HUES64 (cell line): ENCODE measurements at regions not wholly inside any gene's neighbourhood (a gene's known extent, or its start where the extent isn't known, plus 50 kb on each side); places are given as distances from the start of the nearest gene placed in this dataset.

ENCODE experiments used
- H3K27ac ChIP-seq: 2 replicates; pipeline ENCODE4 v1.7.0; 2013; ENCODE audit warnings: low read depth, low read length, inconsistent platforms
- H3K27me3 ChIP-seq: 2 replicates; pipeline ENCODE4 v1.6.1; 2013; ENCODE audit warnings: mild to moderate bottlenecking, low read length; ENCODE audit not compliant: insufficient read depth
- H3K36me3 ChIP-seq: 2 replicates; pipeline ENCODE4 v1.6.1; 2013; ENCODE audit warnings: mild to moderate bottlenecking, low read length; ENCODE audit not compliant: insufficient read depth
- H3K4me1 ChIP-seq: 2 replicates; pipeline ENCODE4 v1.6.1; 2013; ENCODE audit warnings: mild to moderate bottlenecking, low read length, moderate library complexity; ENCODE audit not compliant: insufficient read depth
- H3K4me3 ChIP-seq: 2 replicates; pipeline ENCODE4 v1.5.1; 2013; ENCODE audit warnings: mild to moderate bottlenecking, low read length, moderate library complexity
- H3K9ac ChIP-seq: 2 replicates; pipeline ENCODE4 v1.6.1; 2013; ENCODE audit warnings: mild to moderate bottlenecking, low read depth, low read length
- H3K9me3 ChIP-seq: 2 replicates; pipeline ENCODE4 v1.6.1; 2013; ENCODE audit warnings: low read depth, low read length; ENCODE audit not compliant: insufficient read depth
- WGBS: fragments of 150-250, 120-280 bp; methylation state at CpG from one replicate; pipeline ENCODE4 v1.1.7; 2013; ENCODE audit warnings: missing lambda C conversion rate; 5-methylcytosine and 5-hydroxymethylcytosine counted together

DNA sequence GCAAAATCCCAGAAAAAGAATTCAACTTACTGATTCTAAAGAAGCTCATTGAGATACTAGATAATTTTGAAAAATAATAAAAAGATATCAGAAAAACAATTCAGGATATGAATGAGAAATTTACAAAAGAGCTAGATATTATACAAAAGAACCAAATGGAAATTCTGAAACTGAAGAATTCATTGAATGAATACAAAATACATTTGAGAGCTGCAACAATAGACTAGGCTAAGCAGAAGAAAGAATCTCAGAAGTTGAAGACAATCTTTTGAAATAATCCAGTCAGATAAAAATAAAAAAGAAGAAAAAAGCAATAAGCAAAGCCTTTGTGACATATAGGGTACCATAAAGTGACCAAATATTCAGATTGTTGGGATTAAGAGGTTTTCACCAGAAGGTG lies 206.0 kb downstream of the CD109 start:
- Histone ChIP-seq H3K27ac (no peak overlapping the region), H3K4me3 (no peak overlapping the region), H3K9me3 (peaks cover 13% of the 10 kb centered on the region), H3K27me3 (no peaks in the 10 kb centered on the region), H3K4me1 (no peaks in the 10 kb centered on the region), H3K9ac (no peak overlapping the region), H3K36me3 (no peaks in the 10 kb centered on the region)

DNA sequence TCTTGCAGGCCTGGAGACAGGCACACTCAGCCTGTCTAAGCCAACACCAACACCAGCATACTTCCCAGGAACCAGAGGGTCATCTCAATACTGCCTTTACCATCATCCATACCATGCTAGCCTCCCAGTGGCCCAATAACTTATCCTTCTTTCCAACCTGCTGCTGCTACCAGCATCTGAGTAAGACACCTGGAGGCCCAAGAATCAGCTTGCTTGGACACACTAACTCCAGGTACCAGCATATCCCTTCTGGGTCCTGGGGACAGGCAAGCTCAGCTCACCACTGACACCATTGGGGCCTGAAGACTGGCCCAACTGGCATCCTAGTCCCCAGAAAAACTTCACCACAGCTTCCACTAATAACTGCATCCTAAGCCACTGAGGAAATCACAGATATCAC lies 205.3 kb downstream of the CD109 start:
- Histone ChIP-seq H3K4me3 (no peak overlapping the region), H3K9ac (no peak overlapping the region), H3K27ac (no peak overlapping the region), H3K9me3 (peaks cover 13% of the 10 kb centered on the region), H3K27me3 (no peaks in the 10 kb centered on the region), H3K36me3 (no peaks in the 10 kb centered on the region), H3K4me1 (no peaks in the 10 kb centered on the region)

DNA sequence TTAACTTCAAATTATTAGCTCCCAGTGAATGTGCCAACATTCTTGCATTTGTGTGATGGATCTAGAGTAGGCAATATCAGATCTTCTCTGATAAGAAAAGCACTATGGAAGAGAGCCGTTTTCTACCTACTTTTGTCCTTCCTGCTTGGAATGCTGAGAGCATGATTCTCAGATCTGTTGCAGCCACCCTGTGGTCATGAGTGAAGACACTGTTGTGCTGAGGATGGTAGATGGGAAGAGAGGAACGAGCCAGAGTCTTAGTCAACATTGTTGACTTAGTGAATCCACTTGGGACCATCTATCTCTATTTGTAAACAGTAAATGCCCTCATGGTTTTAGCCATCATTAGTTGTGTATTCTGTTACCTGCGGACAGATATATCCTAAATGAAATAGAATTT lies 202.6 kb downstream of the CD109 start:
- Histone ChIP-seq H3K27me3 (no peaks in the 10 kb centered on the region), H3K27ac (no peak overlapping the region), H3K4me1 (no peaks in the 10 kb centered on the region), H3K9ac (no peak overlapping the region), H3K36me3 (no peaks in the 10 kb centered on the region), H3K4me3 (no peak overlapping the region), H3K9me3 (peaks cover 10% of the 10 kb centered on the region)
- WGBS = 73% methylated on average over 1 of the region's 3 CpGs

DNA sequence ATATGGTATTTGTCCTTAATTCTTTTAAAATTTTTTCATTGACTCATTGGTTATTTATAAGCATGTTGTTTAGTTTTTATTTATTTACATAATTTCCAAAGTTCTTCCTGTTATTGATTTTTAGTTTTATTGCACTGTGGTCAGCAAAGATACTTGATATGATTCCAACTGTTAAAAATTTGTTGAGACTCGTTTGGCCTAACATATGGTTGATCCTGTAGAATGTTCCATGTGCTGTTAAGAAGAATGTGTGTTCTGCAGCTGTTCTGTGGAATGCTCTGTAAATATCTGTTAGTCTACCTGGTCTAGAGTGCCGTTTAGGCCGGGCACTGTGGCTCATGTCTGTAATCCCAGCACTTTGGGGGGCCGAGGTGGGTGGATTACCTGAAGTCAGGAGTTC lies 197.7 kb downstream of the CD109 start:
- H3K36me3 ChIP-seq = no peaks in the 10 kb centered on the region
- no peaks in the 10 kb centered on the region for H3K9me3 ChIP-seq
- H3K27ac ChIP-seq = no peak overlapping the region
- no peaks in the 10 kb centered on the region for H3K4me1 ChIP-seq
- no peak overlapping the region for H3K9ac ChIP-seq
- no peak overlapping the region for H3K4me3 ChIP-seq
- WGBS = 90% methylated on average over 4 of the region's 4 CpGs
- H3K27me3 ChIP-seq = no peaks in the 10 kb centered on the region

DNA sequence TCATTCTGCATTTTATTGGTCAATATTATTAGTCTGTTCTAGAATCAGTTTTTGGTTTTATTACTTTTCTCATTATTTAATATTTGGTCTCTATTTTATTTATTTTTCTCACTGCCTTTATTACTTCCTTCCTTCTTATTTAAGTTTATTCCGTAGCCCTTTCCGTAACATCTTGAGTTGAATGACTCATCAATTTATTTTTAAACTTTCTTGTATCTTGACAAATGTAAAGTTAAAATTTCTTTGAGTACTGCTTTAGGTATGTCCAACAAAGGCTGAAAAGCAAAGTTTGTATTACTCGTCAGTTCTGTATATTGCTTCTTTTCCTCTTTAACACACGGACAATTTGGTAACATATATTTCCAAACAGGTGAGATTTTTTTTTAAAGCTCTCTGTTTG lies 192.0 kb downstream of the CD109 start:
- H3K9me3 ChIP-seq = no peaks in the 10 kb centered on the region
- no peak overlapping the region for H3K9ac ChIP-seq
- H3K27ac ChIP-seq = no peak overlapping the region
- H3K36me3 ChIP-seq = no peaks in the 10 kb centered on the region
- no CpG with 5 or more reads among the region's 4 CpGs for WGBS
- H3K27me3 ChIP-seq = no peaks in the 10 kb centered on the region
- no peak overlapping the region for H3K4me3 ChIP-seq
- peaks cover 8% of the 10 kb centered on the region for H3K4me1 ChIP-seq

DNA sequence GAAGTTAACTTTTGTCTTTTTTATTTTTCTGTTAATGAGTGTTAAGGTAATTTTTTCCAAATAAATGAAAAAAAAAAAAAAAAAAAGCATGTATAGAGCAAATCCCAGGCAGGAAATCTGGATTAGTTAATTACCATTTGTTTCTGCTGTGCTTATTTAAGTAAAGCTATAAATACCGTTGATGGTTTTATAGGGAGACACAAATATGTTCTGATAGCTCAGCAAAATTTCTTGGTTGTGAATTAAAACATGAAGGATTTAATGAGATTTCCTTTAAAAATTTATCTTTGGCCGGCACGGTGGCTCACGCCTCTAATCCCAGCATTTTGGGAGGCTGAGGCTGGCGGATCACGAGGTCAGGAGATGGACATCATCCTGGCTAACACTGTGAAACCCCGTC lies 189.4 kb downstream of the CD109 start:
- Histone ChIP-seq H3K27me3 (no peaks in the 10 kb centered on the region), H3K4me1 (peaks cover 8% of the 10 kb centered on the region), H3K27ac (no peak overlapping the region), H3K9ac (no peak overlapping the region), H3K4me3 (no peak overlapping the region), H3K9me3 (no peaks in the 10 kb centered on the region), H3K36me3 (no peaks in the 10 kb centered on the region)
- WGBS = 91% methylated on average over 6 of the region's 7 CpGs

DNA sequence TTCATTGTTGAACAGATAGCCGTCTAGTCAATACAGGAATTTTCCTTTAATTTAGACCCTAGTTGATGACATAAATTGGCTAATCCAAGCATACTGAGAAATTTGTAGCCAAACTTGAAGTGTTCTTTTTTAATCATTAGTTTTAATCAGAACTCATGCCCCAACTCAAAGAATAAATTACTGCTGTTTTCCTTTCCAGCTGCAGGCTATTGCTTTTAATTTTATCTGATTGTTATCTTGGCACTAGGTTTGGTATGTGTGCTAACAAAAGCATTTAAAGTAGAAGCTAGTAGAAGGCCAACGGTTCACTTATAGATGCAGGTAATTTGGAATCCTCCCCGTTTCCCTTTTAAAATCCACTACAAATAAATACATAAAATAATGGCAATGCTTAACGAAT lies 188.5 kb downstream of the CD109 start:
- Histone ChIP-seq H3K27me3 (no peaks in the 10 kb centered on the region), H3K36me3 (no peaks in the 10 kb centered on the region), H3K9me3 (no peaks in the 10 kb centered on the region), H3K4me3 (no peak overlapping the region), H3K27ac (no peak overlapping the region), H3K9ac (no peak overlapping the region), H3K4me1 (peaks cover 8% of the 10 kb centered on the region)
- whole genome bisulfite sequencing = no CpG with 5 or more reads among the region's 4 CpGs

GRCh38 chr6:73879501-73880293 lies 183.7 kb downstream of the CD109 start:
- no peaks in the 10 kb centered on the region for H3K9me3 ChIP-seq
- no peaks in the 10 kb centered on the region for H3K4me1 ChIP-seq
- no peak overlapping the region for H3K9ac ChIP-seq
- 88% methylated on average over 7 of the region's 8 CpGs for WGBS
- H3K36me3 ChIP-seq = no peaks in the 10 kb centered on the region
- H3K27me3 ChIP-seq = no peaks in the 10 kb centered on the region
- H3K27ac ChIP-seq = no peak overlapping the region
- no peak overlapping the region for H3K4me3 ChIP-seq

DNA sequence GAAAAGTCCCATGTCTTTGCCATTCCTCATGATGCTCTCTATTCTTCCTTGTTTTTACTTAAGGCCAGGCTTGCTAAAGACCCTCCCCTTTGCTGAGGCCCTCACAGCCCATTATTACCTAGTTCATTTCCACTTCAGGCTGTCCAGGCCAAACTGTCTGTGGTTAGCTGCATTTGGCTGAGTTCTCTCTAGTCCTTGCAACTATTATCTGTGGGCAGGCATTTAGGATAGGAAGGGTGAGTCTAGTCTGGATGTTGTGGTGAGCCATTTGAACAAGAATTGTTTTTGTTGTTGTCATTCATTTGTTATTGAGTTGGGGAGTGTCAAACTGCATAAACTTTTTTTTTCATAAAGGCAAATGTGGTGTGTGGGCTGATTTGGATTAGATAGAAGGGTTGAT lies 182.4 kb downstream of the CD109 start:
- Histone ChIP-seq H3K36me3 (no peaks in the 10 kb centered on the region), H3K9me3 (no peaks in the 10 kb centered on the region), H3K9ac (no peak overlapping the region), H3K4me1 (no peaks in the 10 kb centered on the region), H3K27ac (no peak overlapping the region), H3K27me3 (no peaks in the 10 kb centered on the region), H3K4me3 (no peak overlapping the region)
